ENCODE measurements at regions not wholly inside any gene's neighbourhood (a gene's known extent, or its start where the extent isn't known, plus 50 kb on each side); places are given as distances from the start of the nearest gene placed in this dataset.

DNA sequence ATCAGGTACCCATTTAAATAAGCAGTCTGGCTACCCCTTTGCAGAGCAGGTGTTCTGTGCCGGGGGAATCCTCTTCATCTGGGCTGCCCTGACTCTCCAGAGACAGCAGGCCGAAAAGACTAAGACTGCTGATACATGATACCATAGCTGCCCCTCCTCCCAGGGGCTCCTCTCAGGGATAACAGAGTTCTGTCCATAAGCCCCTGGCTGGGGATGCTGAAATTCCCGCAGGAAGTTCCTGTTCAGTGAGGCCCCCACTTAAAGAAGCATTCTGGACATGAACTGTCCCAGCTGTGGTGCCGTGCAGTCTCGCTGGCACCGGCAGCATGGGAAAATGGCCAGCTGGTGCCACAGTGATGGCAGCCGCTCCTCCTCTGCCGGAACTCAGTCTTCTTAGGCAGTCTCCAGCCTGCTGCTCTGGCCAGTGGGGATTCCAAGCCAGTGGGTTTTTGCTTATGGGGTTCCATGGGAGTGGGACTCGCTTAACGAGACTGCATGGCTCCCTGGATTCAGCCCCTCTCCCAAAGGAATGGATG, 1026.2 kb downstream of the NAALADL2 start:
- DNase-seq (ENCODE audit: low read depth) = no peak
- Histone ChIP-seq H3K27me3 (ENCODE audit: control insufficient read depth, insufficient read depth, low read length) (no peaks in the 10 kb centered on the region), H3K36me3 (ENCODE audit: control insufficient read depth, insufficient read depth, low read length) (no peaks in the 10 kb centered on the region), H3K4me3 (ENCODE audit: low read depth, low read length) (no peak overlapping the region)
- TF ChIP-seq, protein P1, sequence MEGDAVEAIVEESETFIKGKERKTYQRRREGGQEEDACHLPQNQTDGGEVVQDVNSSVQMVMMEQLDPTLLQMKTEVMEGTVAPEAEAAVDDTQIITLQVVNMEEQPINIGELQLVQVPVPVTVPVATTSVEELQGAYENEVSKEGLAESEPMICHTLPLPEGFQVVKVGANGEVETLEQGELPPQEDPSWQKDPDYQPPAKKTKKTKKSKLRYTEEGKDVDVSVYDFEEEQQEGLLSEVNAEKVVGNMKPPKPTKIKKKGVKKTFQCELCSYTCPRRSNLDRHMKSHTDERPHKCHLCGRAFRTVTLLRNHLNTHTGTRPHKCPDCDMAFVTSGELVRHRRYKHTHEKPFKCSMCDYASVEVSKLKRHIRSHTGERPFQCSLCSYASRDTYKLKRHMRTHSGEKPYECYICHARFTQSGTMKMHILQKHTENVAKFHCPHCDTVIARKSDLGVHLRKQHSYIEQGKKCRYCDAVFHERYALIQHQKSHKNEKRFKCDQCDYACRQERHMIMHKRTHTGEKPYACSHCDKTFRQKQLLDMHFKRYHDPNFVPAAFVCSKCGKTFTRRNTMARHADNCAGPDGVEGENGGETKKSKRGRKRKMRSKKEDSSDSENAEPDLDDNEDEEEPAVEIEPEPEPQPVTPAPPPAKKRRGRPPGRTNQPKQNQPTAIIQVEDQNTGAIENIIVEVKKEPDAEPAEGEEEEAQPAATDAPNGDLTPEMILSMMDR (IDR thresholded peaks at IDR 0.05; ENCODE audit: insufficient read depth, low read length, poor library complexity, severe bottlenecking) = no peak

DNA sequence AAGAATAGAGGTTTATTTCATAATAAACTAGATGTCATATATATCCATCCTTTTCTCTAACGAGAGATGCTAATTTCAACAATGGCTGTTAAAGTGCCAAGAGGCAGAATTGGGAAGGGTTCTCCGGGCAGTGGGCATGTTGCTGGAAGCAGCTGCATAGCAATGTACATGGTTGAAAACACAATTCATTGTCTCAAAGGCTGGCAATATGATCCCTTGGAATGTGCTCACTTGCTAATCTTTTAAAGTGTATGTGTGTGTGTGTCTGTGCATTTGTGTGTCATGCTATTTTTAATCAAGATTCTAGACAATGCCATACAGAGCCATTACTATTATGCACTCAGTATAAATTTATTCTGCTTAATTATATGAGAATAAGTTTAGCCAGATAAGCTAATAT, 1020.3 kb downstream of the NAALADL2 start:
- TF ChIP-seq, protein P1 (IDR thresholded peaks at IDR 0.05; ENCODE audit: insufficient read depth, low read length, poor library complexity, severe bottlenecking) = no peak
- Histone ChIP-seq H3K36me3 (ENCODE audit: control insufficient read depth, insufficient read depth, low read length) (no peaks in the 10 kb centered on the region), H3K27me3 (ENCODE audit: control insufficient read depth, insufficient read depth, low read length) (no peaks in the 10 kb centered on the region), H3K4me3 (ENCODE audit: low read depth, low read length) (no peak overlapping the region)
- DNase-seq (ENCODE audit: low read depth) = no peak

DNA sequence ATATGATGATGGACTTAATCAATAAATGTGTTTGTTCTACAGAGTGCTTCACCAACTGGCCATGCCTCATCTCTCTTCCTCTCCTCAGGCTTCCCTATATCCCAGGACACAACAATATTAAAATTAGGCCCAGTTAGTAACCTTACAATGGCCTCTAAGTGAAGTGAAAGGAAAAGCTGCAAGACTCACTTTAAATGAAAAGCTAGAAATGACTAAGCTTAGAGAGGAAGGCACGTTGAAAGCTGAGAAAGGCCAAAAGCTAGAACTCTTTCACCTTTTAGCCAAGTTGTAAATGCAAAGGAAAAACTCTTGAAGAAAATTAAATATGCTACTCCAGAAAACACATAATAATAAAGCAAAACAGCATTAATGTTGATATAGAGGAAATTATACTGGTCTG, 1010.3 kb downstream of the NAALADL2 start:
- DNase-seq (ENCODE audit: low read depth) = no peak
- Histone ChIP-seq H3K36me3 (ENCODE audit: control insufficient read depth, insufficient read depth, low read length) (no peaks in the 10 kb centered on the region), H3K27me3 (ENCODE audit: control insufficient read depth, insufficient read depth, low read length) (no peaks in the 10 kb centered on the region), H3K4me3 (ENCODE audit: low read depth, low read length) (no peak overlapping the region)
- TF ChIP-seq, protein P1 (IDR thresholded peaks at IDR 0.05; ENCODE audit: insufficient read depth, low read length, poor library complexity, severe bottlenecking) = no peak

DNA sequence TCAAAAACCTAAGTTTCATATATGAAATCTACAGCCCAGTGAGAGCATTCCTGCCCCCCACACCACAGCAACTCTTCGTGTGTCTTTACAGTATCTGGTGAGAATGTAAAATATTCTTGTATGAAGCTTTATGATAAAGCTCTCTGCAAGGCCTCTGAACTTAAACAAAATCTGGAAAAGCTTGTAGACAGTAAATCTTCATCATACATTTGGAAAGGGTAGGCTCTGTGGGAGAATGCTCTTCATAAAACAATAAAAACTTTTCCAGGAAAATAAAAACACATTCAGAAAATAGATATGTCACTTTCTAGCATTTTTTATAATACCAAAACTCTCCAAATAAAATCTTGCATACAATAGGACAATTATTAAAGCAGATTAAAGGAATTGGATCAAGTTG, 1009.5 kb downstream of the NAALADL2 start:
- no peak for DNase-seq (ENCODE audit: low read depth)
- Histone ChIP-seq H3K4me3 (ENCODE audit: low read depth, low read length) (no peak overlapping the region), H3K36me3 (ENCODE audit: control insufficient read depth, insufficient read depth, low read length) (no peaks in the 10 kb centered on the region), H3K27me3 (ENCODE audit: control insufficient read depth, insufficient read depth, low read length) (no peaks in the 10 kb centered on the region)
- TF ChIP-seq, protein P1 (IDR thresholded peaks at IDR 0.05; ENCODE audit: insufficient read depth, low read length, poor library complexity, severe bottlenecking) = no peak

DNA sequence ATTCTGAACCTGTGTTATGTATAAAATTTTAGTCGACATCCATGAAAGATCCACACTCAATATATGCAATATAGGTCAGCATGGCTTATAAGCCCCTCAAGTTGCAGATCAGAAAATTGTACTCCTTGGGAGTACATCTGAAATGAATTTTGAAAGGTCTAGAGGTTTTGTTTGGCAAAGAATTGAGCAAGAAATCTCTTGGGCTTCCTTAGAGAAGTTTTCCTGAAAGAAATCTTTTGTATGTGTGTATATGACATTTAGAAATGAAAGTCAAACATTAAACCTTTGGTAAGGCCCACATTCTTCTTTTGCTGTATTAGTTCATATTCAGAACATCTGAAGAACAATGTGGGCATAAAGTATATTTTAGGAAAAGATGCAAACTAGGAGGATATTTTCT, 1006.6 kb downstream of the NAALADL2 start:
- TF ChIP-seq, protein P1 (IDR thresholded peaks at IDR 0.05; ENCODE audit: insufficient read depth, low read length, poor library complexity, severe bottlenecking) = no peak
- Histone ChIP-seq H3K36me3 (ENCODE audit: control insufficient read depth, insufficient read depth, low read length) (no peaks in the 10 kb centered on the region), H3K27me3 (ENCODE audit: control insufficient read depth, insufficient read depth, low read length) (no peaks in the 10 kb centered on the region), H3K4me3 (ENCODE audit: low read depth, low read length) (no peak overlapping the region)
- DNase-seq (ENCODE audit: low read depth) = no peak

DNA sequence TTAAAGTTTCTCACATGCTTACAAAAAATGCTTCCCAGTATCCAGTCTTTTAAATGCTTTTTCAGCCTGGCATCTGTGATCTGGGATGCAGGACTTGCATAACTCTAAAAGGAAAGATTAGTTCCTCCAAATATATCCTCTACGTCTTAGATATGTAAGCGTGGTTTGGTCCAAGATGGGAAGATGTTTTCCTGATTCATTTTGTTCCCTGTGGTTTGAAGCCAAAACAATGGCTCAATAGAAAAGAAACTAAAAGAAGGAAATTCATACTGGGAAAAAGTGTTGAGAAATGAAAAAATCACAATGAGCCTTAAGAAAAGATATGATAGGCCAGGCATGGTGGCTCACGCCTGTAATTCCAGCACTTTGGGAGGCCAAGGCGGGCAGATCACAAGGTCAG, 1002.8 kb downstream of the NAALADL2 start:
- Histone ChIP-seq H3K4me3 (ENCODE audit: low read depth, low read length) (no peak overlapping the region), H3K27me3 (ENCODE audit: control insufficient read depth, insufficient read depth, low read length) (no peaks in the 10 kb centered on the region), H3K36me3 (ENCODE audit: control insufficient read depth, insufficient read depth, low read length) (no peaks in the 10 kb centered on the region)
- TF ChIP-seq, protein P1 (IDR thresholded peaks at IDR 0.05; ENCODE audit: insufficient read depth, low read length, poor library complexity, severe bottlenecking) = no peak
- no peak for DNase-seq (ENCODE audit: low read depth)

All from kidney epithelial cell (primary cell).